GM23338 (cell line): ENCODE measurements at regions not wholly inside any gene's neighbourhood (a gene's known extent, or its start where the extent isn't known, plus 50 kb on each side); places are given as distances from the start of the nearest gene placed in this dataset.

Source experiments
- ATAC-seq: fragments of 200-7000 bp; cut with Tn5 transposase; 3 replicates; pipeline ENCODE4 v1.9.1; 2020
- DNase-seq: peaks from one replicate; pipeline ENCODE4 v3.0.0-alpha.2; 2015; ENCODE audit warnings: low spot score
- H2AFZ ChIP-seq: fragments of 200-600 bp; sonication (generic); 2 replicates; pipeline ENCODE4 v1.8.0; 2016; ENCODE audit warnings: antibody characterized with exemption, mild to moderate bottlenecking, moderate library complexity
- H3F3A ChIP-seq: fragments of 200-600 bp; sonication (generic); replicated peaks from 2 replicates; pipeline ENCODE4 v1.8.0; 2017; ENCODE audit warnings: antibody characterized with exemption, mixed run types, low read depth
- H3K27ac ChIP-seq: fragments of 200-600 bp; sonication (generic); 2 replicates; pipeline ENCODE4 v1.6.1; 2016; ENCODE audit warnings: low read depth
- H3K27me3 ChIP-seq: fragments of 200-600 bp; sonication (generic); 2 replicates; pipeline ENCODE4 v1.8.0; 2016; ENCODE audit warnings: mild to moderate bottlenecking, mixed run types, moderate library complexity; ENCODE audit not compliant: insufficient read depth
- H3K36me3 ChIP-seq: fragments of 200-600 bp; sonication (generic); 2 replicates; pipeline ENCODE4 v1.8.0; 2016; ENCODE audit warnings: mild to moderate bottlenecking; ENCODE audit not compliant: insufficient read depth
- H3K4me1 ChIP-seq: fragments of 200-600 bp; sonication (generic); 2 replicates; pipeline ENCODE4 v1.8.0; 2016; ENCODE audit warnings: mild to moderate bottlenecking, moderate library complexity; ENCODE audit not compliant: insufficient read depth
- H3K4me2 ChIP-seq: fragments of 200-600 bp; sonication (generic); 2 replicates; pipeline ENCODE4 v1.7.1; 2017; ENCODE audit warnings: mixed run types
- H3K4me3 ChIP-seq: fragments of 200-600 bp; sonication (generic); 2 replicates; pipeline ENCODE4 v1.6.1; 2016; ENCODE audit warnings: mixed run types
- H3K79me2 ChIP-seq: fragments of 200-600 bp; sonication (generic); replicated peaks from 2 replicates; pipeline ENCODE4 v1.8.0; 2017; ENCODE audit warnings: mild to moderate bottlenecking; ENCODE audit not compliant: insufficient read depth
- H3K9me2 ChIP-seq: fragments of 200-600 bp; sonication (generic); 2 replicates; pipeline ENCODE4 v1.8.0; 2017; ENCODE audit not compliant: insufficient read depth
- H4K20me1 ChIP-seq: fragments of 200-600 bp; sonication (generic); replicated peaks from 2 replicates; pipeline ENCODE4 v1.8.0; 2017; ENCODE audit warnings: mild to moderate bottlenecking; ENCODE audit not compliant: insufficient read depth
- H3K27ac Mint-ChIP-seq: 2 replicates; pipeline ENCODE4 v1.8.0; 2020; ENCODE audit warnings: inconsistent platforms, mild to moderate bottlenecking, moderate library complexity, mixed read lengths
- H3K27me3 Mint-ChIP-seq: 3 replicates; pipeline ENCODE4 v1.8.0; 2022; ENCODE audit warnings: low read depth, mild to moderate bottlenecking, moderate library complexity, mixed read lengths, inconsistent platforms; ENCODE audit not compliant: insufficient read depth, poor library complexity
- H3K36me3 Mint-ChIP-seq: 3 replicates; pipeline ENCODE4 v1.8.0; 2021; ENCODE audit warnings: low read depth, mild to moderate bottlenecking, inconsistent platforms, moderate library complexity, mixed read lengths
- H3K4me1 Mint-ChIP-seq: 3 replicates; pipeline ENCODE4 v1.8.0; 2020; ENCODE audit warnings: mild to moderate bottlenecking, inconsistent platforms, mixed read lengths
- H3K4me3 Mint-ChIP-seq: 3 replicates; pipeline ENCODE4 v1.8.0; 2021; ENCODE audit warnings: moderate library complexity, mild to moderate bottlenecking, inconsistent platforms, mixed read lengths
- H3K9me3 Mint-ChIP-seq: 3 replicates; pipeline ENCODE4 v1.8.0; 2020; ENCODE audit warnings: moderate library complexity, mild to moderate bottlenecking, inconsistent platforms, mixed read lengths
- CREB1 ChIP-seq: fragments of 250-450 bp; sonication (Bioruptor Pico); IDR thresholded peaks from 2 replicates; pipeline ENCODE4 v1.5.0; 2020; ENCODE audit warnings: low read depth, mild to moderate bottlenecking, moderate library complexity
- CTCF ChIP-seq, 2 experiments: fragments of 200-600 bp in 1 of 2; sonication (generic) in 1 of 2; conservative IDR thresholded peaks; 2 replicates each; pipeline versions ENCODE4 v1.5.1 to v1.6.1; 2016 to 2017; ENCODE audit warnings: antibody characterized with exemption in 2 of 2, low read depth in 2 of 2, mild to moderate bottlenecking in 2 of 2, moderate library complexity in 1 of 2
- ETS1 ChIP-seq: IDR thresholded peaks from 2 replicates; pipeline ENCODE4 v1.6.1; 2016; ENCODE audit warnings: antibody characterized with exemption
- JUNB ChIP-seq: IDR thresholded peaks from one replicate; pipeline ENCODE4 v1.6.1; 2016; ENCODE audit warnings: antibody characterized with exemption; ENCODE audit not compliant: unreplicated experiment
- NANOG ChIP-seq: IDR thresholded peaks from 2 replicates; pipeline ENCODE4 v1.6.1; 2016; ENCODE audit warnings: antibody characterized with exemption, borderline replicate concordance
- STAT1 ChIP-seq: IDR thresholded peaks from one replicate; pipeline ENCODE4 v1.6.1; 2016; ENCODE audit warnings: antibody characterized with exemption; ENCODE audit not compliant: unreplicated experiment
- TF ChIP-seq, protein P1 (sequence below): fragments of 250-450 bp; sonication (Bioruptor Pico); IDR thresholded peaks from 2 replicates; pipeline ENCODE4 v1.5.0; 2020; ENCODE audit warnings: mild to moderate bottlenecking, moderate library complexity

DNA sequence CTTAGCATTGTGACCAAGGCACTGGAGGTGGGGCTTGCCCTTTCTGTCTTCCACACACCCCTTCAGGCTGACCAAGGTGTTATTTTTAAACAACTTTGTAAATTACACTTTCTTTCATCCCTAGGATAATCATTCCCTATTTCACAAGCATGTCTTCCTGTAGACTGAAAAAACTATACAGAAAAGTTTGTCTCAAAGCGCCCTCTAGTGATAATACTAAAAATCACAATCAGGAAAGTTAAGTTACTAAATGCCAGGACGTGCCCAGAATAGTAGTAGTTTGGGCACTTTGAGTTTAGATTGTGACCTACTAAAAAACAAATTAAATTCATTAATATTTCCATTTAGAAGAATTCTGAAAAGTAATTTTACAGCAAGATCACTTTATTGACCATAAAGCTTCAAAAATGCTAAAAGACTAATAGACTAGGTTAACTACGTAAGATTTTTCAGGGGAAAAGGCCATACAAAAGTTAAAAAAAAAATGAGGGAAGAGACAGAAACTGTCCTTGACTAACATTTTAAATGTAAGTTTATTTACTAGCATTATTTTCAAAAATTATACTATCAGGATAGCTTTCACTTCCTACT, 123.3 kb upstream of the DUSP22 start (continued):
- TF ChIP-seq CTCF (conservative IDR thresholded peaks at IDR 0.05; ENCODE audit: low read depth in 2 of 2) (peak; percentile 57 to 81), NANOG (no peak)

GRCh38 chr6:174036-174435, 118.3 kb upstream of the DUSP22 start:
- Histone ChIP-seq H3K4me3 (no peak overlapping the region), H3K36me3 (no peaks in the 10 kb centered on the region), H2AFZ (no peak overlapping the region), H3K79me2 (no peaks in the 10 kb centered on the region), H4K20me1 (no peaks in the 10 kb centered on the region), H3K4me1 (no peaks in the 10 kb centered on the region), H3K27me3 (no peaks in the 10 kb centered on the region), H3K27ac (no peak overlapping the region), H3K4me2 (no peak overlapping the region), H3K9me2 (0 out of 2 replicates have a peak, but pooled peaks cover 3% of the 10 kb centered on the region), H3F3A (no peaks in the 10 kb centered on the region)
- TF ChIP-seq STAT1 (no peak), CTCF (conservative IDR thresholded peaks at IDR 0.05; ENCODE audit: low read depth in 2 of 2) (no peak), CREB1 (CRISPR knock-in tag) (no peak), ETS1 (no peak), JUNB (no peak)
- TF ChIP-seq, protein P1, sequence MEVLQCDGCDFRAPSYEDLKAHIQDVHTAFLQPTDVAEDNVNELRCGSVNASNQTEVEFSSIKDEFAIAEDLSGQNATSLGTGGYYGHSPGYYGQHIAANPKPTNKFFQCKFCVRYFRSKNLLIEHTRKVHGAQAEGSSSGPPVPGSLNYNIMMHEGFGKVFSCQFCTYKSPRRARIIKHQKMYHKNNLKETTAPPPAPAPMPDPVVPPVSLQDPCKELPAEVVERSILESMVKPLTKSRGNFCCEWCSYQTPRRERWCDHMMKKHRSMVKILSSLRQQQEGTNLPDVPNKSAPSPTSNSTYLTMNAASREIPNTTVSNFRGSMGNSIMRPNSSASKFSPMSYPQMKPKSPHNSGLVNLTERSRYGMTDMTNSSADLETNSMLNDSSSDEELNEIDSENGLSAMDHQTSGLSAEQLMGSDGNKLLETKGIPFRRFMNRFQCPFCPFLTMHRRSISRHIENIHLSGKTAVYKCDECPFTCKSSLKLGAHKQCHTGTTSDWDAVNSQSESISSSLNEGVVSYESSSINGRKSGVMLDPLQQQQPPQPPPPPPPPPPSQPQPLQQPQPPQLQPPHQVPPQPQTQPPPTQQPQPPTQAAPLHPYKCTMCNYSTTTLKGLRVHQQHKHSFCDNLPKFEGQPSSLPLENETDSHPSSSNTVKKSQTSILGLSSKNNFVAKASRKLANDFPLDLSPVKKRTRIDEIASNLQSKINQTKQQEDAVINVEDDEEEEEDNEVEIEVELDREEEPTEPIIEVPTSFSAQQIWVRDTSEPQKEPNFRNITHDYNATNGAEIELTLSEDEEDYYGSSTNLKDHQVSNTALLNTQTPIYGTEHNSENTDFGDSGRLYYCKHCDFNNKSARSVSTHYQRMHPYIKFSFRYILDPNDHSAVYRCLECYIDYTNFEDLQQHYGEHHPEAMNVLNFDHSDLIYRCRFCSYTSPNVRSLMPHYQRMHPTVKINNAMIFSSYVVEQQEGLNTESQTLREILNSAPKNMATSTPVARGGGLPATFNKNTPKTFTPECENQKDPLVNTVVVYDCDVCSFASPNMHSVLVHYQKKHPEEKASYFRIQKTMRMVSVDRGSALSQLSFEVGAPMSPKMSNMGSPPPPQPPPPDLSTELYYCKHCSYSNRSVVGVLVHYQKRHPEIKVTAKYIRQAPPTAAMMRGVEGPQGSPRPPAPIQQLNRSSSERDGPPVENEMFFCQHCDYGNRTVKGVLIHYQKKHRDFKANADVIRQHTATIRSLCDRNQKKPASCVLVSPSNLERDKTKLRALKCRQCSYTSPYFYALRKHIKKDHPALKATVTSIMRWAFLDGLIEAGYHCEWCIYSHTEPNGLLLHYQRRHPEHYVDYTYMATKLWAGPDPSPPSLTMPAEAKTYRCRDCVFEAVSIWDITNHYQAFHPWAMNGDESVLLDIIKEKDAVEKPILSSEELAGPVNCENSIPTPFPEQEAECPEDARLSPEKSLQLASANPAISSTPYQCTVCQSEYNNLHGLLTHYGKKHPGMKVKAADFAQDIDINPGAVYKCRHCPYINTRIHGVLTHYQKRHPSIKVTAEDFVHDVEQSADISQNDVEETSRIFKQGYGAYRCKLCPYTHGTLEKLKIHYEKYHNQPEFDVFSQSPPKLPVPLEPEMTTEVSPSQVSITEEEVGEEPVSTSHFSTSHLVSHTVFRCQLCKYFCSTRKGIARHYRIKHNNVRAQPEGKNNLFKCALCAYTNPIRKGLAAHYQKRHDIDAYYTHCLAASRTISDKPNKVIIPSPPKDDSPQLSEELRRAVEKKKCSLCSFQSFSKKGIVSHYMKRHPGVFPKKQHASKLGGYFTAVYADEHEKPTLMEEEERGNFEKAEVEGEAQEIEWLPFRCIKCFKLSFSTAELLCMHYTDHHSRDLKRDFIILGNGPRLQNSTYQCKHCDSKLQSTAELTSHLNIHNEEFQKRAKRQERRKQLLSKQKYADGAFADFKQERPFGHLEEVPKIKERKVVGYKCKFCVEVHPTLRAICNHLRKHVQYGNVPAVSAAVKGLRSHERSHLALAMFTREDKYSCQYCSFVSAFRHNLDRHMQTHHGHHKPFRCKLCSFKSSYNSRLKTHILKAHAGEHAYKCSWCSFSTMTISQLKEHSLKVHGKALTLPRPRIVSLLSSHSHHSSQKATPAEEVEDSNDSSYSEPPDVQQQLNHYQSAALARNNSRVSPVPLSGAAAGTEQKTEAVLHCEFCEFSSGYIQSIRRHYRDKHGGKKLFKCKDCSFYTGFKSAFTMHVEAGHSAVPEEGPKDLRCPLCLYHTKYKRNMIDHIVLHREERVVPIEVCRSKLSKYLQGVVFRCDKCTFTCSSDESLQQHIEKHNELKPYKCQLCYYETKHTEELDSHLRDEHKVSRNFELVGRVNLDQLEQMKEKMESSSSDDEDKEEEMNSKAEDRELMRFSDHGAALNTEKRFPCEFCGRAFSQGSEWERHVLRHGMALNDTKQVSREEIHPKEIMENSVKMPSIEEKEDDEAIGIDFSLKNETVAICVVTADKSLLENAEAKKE (CRISPR knock-in tag) = no peak
- Mint-ChIP-seq H3K36me3 (peaks cover 13% of the 10 kb centered on the region), H3K27me3 (peaks cover 6% of the 10 kb centered on the region), H3K9me3 (peaks cover 59% of the 10 kb centered on the region), H3K4me3 (no peak overlapping the region), H3K27ac (no peak overlapping the region), H3K4me1 (no peaks in the 10 kb centered on the region)
- no peak for DNase-seq
- ATAC-seq = no peak
